ENCODE measurements at regions not wholly inside any gene's neighbourhood (a gene's known extent, or its start where the extent isn't known, plus 50 kb on each side); places are given as distances from the start of the nearest gene placed in this dataset.

- TF ChIP-seq POLR2AphosphoS5 (IDR thresholded peaks at IDR 0.05) = no peak
- TF ChIP-seq POLR2A (IDR thresholded peaks at IDR 0.05) = no peak
- TF ChIP-seq, protein P1, sequence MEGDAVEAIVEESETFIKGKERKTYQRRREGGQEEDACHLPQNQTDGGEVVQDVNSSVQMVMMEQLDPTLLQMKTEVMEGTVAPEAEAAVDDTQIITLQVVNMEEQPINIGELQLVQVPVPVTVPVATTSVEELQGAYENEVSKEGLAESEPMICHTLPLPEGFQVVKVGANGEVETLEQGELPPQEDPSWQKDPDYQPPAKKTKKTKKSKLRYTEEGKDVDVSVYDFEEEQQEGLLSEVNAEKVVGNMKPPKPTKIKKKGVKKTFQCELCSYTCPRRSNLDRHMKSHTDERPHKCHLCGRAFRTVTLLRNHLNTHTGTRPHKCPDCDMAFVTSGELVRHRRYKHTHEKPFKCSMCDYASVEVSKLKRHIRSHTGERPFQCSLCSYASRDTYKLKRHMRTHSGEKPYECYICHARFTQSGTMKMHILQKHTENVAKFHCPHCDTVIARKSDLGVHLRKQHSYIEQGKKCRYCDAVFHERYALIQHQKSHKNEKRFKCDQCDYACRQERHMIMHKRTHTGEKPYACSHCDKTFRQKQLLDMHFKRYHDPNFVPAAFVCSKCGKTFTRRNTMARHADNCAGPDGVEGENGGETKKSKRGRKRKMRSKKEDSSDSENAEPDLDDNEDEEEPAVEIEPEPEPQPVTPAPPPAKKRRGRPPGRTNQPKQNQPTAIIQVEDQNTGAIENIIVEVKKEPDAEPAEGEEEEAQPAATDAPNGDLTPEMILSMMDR (IDR thresholded peaks at IDR 0.05) = no peak
- no peak for TF ChIP-seq EP300 (IDR thresholded peaks at IDR 0.05)
- WGBS = 70% methylated on average over 1 of the region's 1 CpG
Measured at GRCh38 chr1:60273185-60273584, 199.6 kb upstream of the C1orf87 start.

GRCh38 chr1:60271041-60271440 lies 197.5 kb upstream of the C1orf87 start:
- no peaks in the 10 kb centered on the region for H3K9me3 ChIP-seq
- H3K36me3 ChIP-seq = no peaks in the 10 kb centered on the region
- H3K27me3 ChIP-seq = no peaks in the 10 kb centered on the region
- WGBS = 95% methylated on average over 15 of the region's 15 CpGs
- TF ChIP-seq, protein P1 (IDR thresholded peaks at IDR 0.05) = no peak
- no peak for TF ChIP-seq EP300 (IDR thresholded peaks at IDR 0.05)
- TF ChIP-seq POLR2AphosphoS5 (IDR thresholded peaks at IDR 0.05) = no peak
- no peak for TF ChIP-seq POLR2A (IDR thresholded peaks at IDR 0.05)
- no peak overlapping the region for H3K4me3 ChIP-seq
- no peak for DNase-seq (ENCODE audit: low spot score in 2 of 2)
- no peaks in the 10 kb centered on the region for H3K4me1 ChIP-seq
- no peak overlapping the region for H3K27ac ChIP-seq

More at GRCh38 chr1:60273185-60273584, 199.6 kb upstream of the C1orf87 start:
- no peak for DNase-seq (ENCODE audit: low spot score in 2 of 2)
- Histone ChIP-seq H3K4me3 (no peak overlapping the region), H3K36me3 (no peaks in the 10 kb centered on the region), H3K4me1 (no peaks in the 10 kb centered on the region), H3K9me3 (no peaks in the 10 kb centered on the region), H3K27ac (no peak overlapping the region), H3K27me3 (no peaks in the 10 kb centered on the region)

GRCh38 chr1:60268451-60268850 lies 194.9 kb upstream of the C1orf87 start:
- DNase-seq (ENCODE audit: low spot score in 2 of 2) = no peak
- Histone ChIP-seq H3K9me3 (no peaks in the 10 kb centered on the region), H3K4me3 (no peak overlapping the region), H3K4me1 (no peaks in the 10 kb centered on the region), H3K27me3 (no peaks in the 10 kb centered on the region), H3K36me3 (no peaks in the 10 kb centered on the region), H3K27ac (no peak overlapping the region)
- WGBS = 89% methylated on average over 2 of the region's 2 CpGs
- TF ChIP-seq EP300 (IDR thresholded peaks at IDR 0.05) = no peak
- no peak for TF ChIP-seq POLR2A (IDR thresholded peaks at IDR 0.05)
- TF ChIP-seq, protein P1 (IDR thresholded peaks at IDR 0.05) = no peak
- no peak for TF ChIP-seq POLR2AphosphoS5 (IDR thresholded peaks at IDR 0.05)

- Histone ChIP-seq H3K36me3 (no peaks in the 10 kb centered on the region), H3K27ac (no peak overlapping the region), H3K27me3 (no peaks in the 10 kb centered on the region), H3K4me3 (no peak overlapping the region), H3K4me1 (no peaks in the 10 kb centered on the region), H3K9me3 (no peaks in the 10 kb centered on the region)
- 60% methylated on average over 3 of the region's 3 CpGs for WGBS
- no peak for DNase-seq (ENCODE audit: low spot score in 2 of 2)
- no peak for TF ChIP-seq EP300 (IDR thresholded peaks at IDR 0.05)
- no peak for TF ChIP-seq POLR2AphosphoS5 (IDR thresholded peaks at IDR 0.05)
- TF ChIP-seq, protein P1 (IDR thresholded peaks at IDR 0.05) = no peak
- TF ChIP-seq POLR2A (IDR thresholded peaks at IDR 0.05) = no peak
Measured at GRCh38 chr1:60265560-60266535, 192.3 kb upstream of the C1orf87 start.

- DNase-seq (ENCODE audit: low spot score in 2 of 2) = no peak
- Histone ChIP-seq H3K36me3 (no peaks in the 10 kb centered on the region), H3K27ac (no peak overlapping the region), H3K27me3 (no peaks in the 10 kb centered on the region), H3K9me3 (no peaks in the 10 kb centered on the region), H3K4me1 (no peaks in the 10 kb centered on the region), H3K4me3 (no peak overlapping the region)
- TF ChIP-seq EP300 (IDR thresholded peaks at IDR 0.05) (no peak), POLR2A (IDR thresholded peaks at IDR 0.05) (no peak), POLR2AphosphoS5 (IDR thresholded peaks at IDR 0.05) (no peak)
- TF ChIP-seq, protein P1 (IDR thresholded peaks at IDR 0.05) = no peak
- WGBS = 70% methylated on average over 2 of the region's 2 CpGs
Measured at GRCh38 chr1:60262701-60263100, 189.1 kb upstream of the C1orf87 start.

Measured in suprapubic skin (tissue), 4 donors.